GM18517 (cell line): ENCODE measurements at regions not wholly inside any gene's neighbourhood (a gene's known extent, or its start where the extent isn't known, plus 50 kb on each side); places are given as distances from the start of the nearest gene placed in this dataset.
"Not testable (repeated sequence)": the region's sequence is repeated elsewhere in the genome, so short reads cannot be mapped to it uniquely, and the experiment has no call there.

Source experiments
- ATAC-seq: cut with Tn5 transposase; IDR thresholded peaks from one replicate; pipeline ENCODE4 v1.9.1; 2021; ENCODE audit warnings: mild to moderate bottlenecking, moderate library complexity; ENCODE audit not compliant: unreplicated experiment

GRCh38 chr4:125573786-125574185, 259.0 kb downstream of the FAT4 start:
- ATAC-seq: no peak

- no peak for ATAC-seq
Observed at GRCh38 chr4:125582302-125582701, 267.5 kb downstream of the FAT4 start.

- no peak for ATAC-seq
Observed at GRCh38 chr4:125590158-125590557, 275.4 kb downstream of the FAT4 start.

- no peak for ATAC-seq
Observed at GRCh38 chr4:125591290-125591689, 276.5 kb downstream of the FAT4 start.

- ATAC-seq: no peak
Observed at GRCh38 chr4:125594056-125594602, 279.4 kb downstream of the FAT4 start.

GRCh38 chr4:125605926-125606325, 291.2 kb downstream of the FAT4 start:
- ATAC-seq: not testable (repeated sequence)

GRCh38 chr4:125620066-125620860, 305.5 kb downstream of the FAT4 start:
- no peak for ATAC-seq

GRCh38 chr4:125624951-125625350, 310.2 kb downstream of the FAT4 start:
- ATAC-seq: no peak

GRCh38 chr4:125626946-125627345, 312.2 kb downstream of the FAT4 start:
- ATAC-seq: no peak

GRCh38 chr4:125639182-125639621, 324.4 kb downstream of the FAT4 start:
- no peak for ATAC-seq

GRCh38 chr4:125641611-125642010, 326.9 kb downstream of the FAT4 start:
- ATAC-seq: no peak

GRCh38 chr4:125642645-125643044, 327.9 kb downstream of the FAT4 start:
- ATAC-seq: no peak

GRCh38 chr4:125649452-125649851, 334.7 kb downstream of the FAT4 start:
- ATAC-seq: no peak

- no peak for ATAC-seq
Observed at GRCh38 chr4:125650557-125650956, 335.8 kb downstream of the FAT4 start.

- not testable (repeated sequence) for ATAC-seq
Observed at GRCh38 chr4:125651707-125652357, 337.1 kb downstream of the FAT4 start.

- ATAC-seq: no peak
Observed at GRCh38 chr4:125658773-125659172, 344.0 kb downstream of the FAT4 start.

GRCh38 chr4:125663896-125664767, 349.4 kb downstream of the FAT4 start:
- no peak for ATAC-seq

GRCh38 chr4:125666635-125667034, 351.9 kb downstream of the FAT4 start:
- ATAC-seq: no peak

- no peak for ATAC-seq
Observed at GRCh38 chr4:125676156-125676555, 361.4 kb downstream of the FAT4 start.

- no peak for ATAC-seq
Observed at GRCh38 chr4:125676583-125676982, 361.8 kb downstream of the FAT4 start.

- ATAC-seq: no peak
Observed at GRCh38 chr4:125677665-125678307, 363.0 kb downstream of the FAT4 start.
